ENCODE measurements at regions not wholly inside any gene's neighbourhood (a gene's known extent, or its start where the extent isn't known, plus 50 kb on each side); places are given as distances from the start of the nearest gene placed in this dataset.

DNA sequence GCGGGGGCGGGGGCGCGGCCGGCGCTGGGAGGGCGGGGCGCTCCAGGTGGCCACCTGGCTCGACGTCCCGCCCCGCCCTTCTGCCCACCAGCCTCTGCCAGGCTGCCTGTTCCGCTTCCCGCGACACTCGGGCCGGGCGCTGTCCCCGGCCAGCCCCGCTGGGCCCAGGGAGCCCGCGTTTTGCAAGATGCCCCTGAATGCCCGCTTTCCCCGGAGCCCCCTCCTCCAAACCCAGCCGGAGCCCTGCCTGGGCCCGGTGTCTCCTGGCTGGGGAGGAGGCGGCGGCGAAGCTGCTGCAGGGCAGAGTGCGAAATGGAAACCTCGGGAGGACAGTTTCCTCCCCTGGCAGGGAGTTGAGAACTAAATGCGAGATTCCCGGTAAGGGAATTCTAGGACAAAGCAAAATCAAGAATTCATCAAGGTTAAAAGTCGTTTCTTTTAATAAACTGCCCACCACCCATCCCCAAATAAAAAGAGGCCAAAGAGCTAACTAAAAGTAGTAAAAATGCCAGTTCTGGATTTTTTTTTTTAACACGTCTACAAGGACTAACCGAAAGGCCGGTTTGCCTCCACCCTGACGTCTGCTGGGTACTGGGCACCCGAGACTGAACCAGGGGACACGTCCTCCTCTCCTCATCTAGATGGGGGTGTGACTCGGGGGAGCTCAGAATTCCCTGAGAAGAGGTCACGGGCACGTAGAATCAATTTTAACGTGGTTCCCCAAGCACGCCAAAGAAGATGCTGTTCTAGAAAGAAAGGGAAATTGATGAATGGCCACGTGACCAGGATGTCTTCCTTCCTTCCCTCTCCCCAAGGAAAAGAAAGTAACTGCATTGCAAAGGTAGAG is 200.4 kb upstream of the NFE2L3 start:
- H3K27ac ChIP-seq: no peak overlapping the region
- H3K9me3 ChIP-seq (ENCODE audit: low read depth, low read length): no peaks in the 10 kb centered on the region
- DNase-seq (ENCODE audit: low read depth, low spot score): no peak
- no peaks in the 10 kb centered on the region for H3K36me3 ChIP-seq (ENCODE audit: insufficient read depth, low read length)
- H3K4me3 ChIP-seq: peak overlapping the region; percentile 77
- TF ChIP-seq EZH2 (IDR thresholded peaks at IDR 0.05): no peak
- no peak for TF ChIP-seq FOXP2 (optimal IDR thresholded peaks at IDR 0.05; ENCODE audit: control extremely low read depth, extremely low read length, insufficient read depth)
- TF ChIP-seq POLR2AphosphoS5 (IDR thresholded peaks at IDR 0.05; ENCODE audit: borderline replicate concordance, low read depth, low read length): no peak
- peak overlapping the region; percentile 63 for H3K9ac ChIP-seq (ENCODE audit: insufficient read length)

DNA sequence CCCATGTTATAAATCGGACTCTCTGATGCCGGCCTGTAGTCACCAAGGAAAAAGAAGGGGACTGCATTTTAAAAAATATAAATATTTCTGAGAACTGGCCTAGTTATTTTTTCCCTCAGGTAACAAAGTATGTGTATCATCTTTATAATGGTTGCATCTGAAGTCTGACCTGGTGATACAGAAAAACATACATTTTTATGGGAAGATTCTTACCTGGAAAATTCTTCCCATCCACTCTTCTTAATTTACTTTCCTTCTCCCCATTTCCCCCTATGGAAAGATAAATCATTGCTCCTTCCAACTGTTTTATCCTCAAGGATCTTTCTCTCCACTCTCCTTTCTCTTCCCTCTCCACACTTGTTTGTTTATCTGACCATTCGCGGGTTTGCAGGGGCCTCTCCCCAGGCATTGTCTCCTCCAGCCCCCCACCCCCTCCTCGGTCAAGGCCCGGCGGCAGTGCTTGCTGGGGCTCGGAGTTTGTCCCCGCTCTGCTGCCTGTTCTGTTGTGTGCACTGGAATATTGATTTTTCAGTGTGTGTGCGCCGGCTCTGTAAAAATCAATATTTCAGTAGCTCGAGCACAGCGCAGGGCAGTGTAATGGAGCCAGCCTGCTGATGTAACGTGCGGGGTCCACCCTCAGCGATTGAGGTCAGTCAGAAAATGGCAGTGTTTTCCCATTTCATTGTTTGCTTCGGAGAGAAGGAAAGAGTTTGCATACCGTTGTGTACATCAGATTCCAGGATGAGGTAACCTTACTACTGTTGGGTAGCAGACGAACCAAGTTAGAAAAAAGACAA is 199.5 kb upstream of the NFE2L3 start:
- Histone ChIP-seq H3K36me3 (ENCODE audit: insufficient read depth, low read length) (no peaks in the 10 kb centered on the region), H3K27ac (no peak overlapping the region), H3K9ac (ENCODE audit: insufficient read length) (no peak overlapping the region), H3K4me3 (no peak overlapping the region), H3K9me3 (ENCODE audit: low read depth, low read length) (no peaks in the 10 kb centered on the region)
- TF ChIP-seq EZH2 (IDR thresholded peaks at IDR 0.05): no peak
- TF ChIP-seq FOXP2 (optimal IDR thresholded peaks at IDR 0.05; ENCODE audit: control extremely low read depth, extremely low read length, insufficient read depth): no peak
- no peak for TF ChIP-seq POLR2AphosphoS5 (IDR thresholded peaks at IDR 0.05; ENCODE audit: borderline replicate concordance, low read depth, low read length)
- no peak for DNase-seq (ENCODE audit: low read depth, low spot score)

DNA sequence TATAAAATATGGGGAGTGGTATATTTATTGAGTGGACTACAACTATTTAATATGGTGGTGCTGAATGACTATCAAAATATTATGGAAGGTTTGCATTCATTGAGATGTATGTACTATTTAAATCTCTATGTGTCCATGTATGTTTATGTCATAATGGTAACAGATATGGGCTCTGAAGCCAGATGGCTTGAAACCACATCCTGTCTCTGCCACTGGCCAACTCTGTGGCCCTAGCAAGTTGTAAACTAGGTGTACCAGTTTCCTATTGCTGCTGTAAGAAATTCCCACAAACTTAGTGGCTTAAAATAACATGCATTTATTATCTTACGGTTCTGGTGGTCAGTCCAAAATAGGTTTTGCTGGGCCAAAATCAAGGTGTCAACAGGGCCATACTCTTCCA is 198.1 kb upstream of the NFE2L3 start:
- Histone ChIP-seq H3K4me3 (no peak overlapping the region), H3K27ac (no peak overlapping the region), H3K9me3 (ENCODE audit: low read depth, low read length) (no peaks in the 10 kb centered on the region), H3K36me3 (ENCODE audit: insufficient read depth, low read length) (no peaks in the 10 kb centered on the region), H3K9ac (ENCODE audit: insufficient read length) (no peak overlapping the region)
- DNase-seq (ENCODE audit: low read depth, low spot score): no peak
- TF ChIP-seq POLR2AphosphoS5 (IDR thresholded peaks at IDR 0.05; ENCODE audit: borderline replicate concordance, low read depth, low read length) (no peak), EZH2 (IDR thresholded peaks at IDR 0.05) (no peak), FOXP2 (optimal IDR thresholded peaks at IDR 0.05; ENCODE audit: control extremely low read depth, extremely low read length, insufficient read depth) (no peak)

DNA sequence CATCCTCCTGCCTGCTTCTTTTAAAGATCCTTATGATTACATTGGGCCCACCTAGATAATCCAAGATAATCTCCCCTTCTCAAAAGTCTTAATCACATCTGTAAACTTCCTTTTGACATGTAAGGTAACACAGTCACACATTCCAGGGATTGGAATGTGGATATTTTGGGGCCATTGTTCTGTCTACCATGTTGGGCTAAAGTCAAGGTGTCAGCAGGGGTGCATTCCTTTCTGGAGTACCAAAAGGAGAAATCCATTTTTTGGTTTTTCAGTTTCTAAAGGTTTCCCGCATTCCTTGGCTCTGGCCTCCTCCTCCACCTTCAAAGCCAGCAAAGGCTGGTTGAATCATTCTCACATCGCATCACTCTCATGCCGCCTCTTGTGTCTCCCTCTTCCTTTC is 197.6 kb upstream of the NFE2L3 start:
- no peak for DNase-seq (ENCODE audit: low read depth, low spot score)
- H3K27ac ChIP-seq: no peak overlapping the region
- no peak overlapping the region for H3K4me3 ChIP-seq
- H3K36me3 ChIP-seq (ENCODE audit: insufficient read depth, low read length): no peaks in the 10 kb centered on the region
- H3K9ac ChIP-seq (ENCODE audit: insufficient read length): no peak overlapping the region
- TF ChIP-seq FOXP2 (optimal IDR thresholded peaks at IDR 0.05; ENCODE audit: control extremely low read depth, extremely low read length, insufficient read depth): no peak
- no peaks in the 10 kb centered on the region for H3K9me3 ChIP-seq (ENCODE audit: low read depth, low read length)

DNA sequence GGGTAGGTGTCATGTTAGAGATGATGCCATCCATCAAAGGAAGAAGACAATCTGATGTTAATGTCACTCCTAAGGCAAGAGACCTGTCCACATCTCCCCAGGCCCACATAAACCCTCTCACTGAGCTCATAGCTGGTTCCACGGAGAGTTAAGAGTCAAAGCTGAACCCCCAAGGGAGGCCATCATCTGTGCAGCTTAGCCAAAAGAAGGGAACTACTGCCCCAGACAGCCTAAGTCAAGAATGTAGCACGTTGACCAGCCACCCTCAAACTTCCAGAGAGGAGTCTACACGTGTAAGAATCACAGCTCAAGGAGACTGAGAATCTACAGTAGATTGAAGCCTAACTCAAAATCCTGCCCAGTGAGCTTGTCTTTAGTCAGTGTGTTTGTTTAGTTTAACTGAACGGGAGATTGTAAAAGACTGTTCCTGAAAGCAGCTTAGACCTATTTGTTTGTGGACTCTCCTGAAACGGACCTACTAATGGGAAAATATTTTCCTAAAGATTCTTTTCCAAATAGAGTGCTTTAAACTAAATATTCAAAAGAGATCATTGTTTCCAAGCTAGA is 192.7 kb upstream of the NFE2L3 start:
- Histone ChIP-seq H3K9ac (ENCODE audit: insufficient read length) (no peak overlapping the region), H3K4me3 (no peak overlapping the region), H3K27ac (no peak overlapping the region), H3K9me3 (ENCODE audit: low read depth, low read length) (no peaks in the 10 kb centered on the region), H3K36me3 (ENCODE audit: insufficient read depth, low read length) (no peaks in the 10 kb centered on the region)
- TF ChIP-seq EZH2 (IDR thresholded peaks at IDR 0.05) (no peak), POLR2AphosphoS5 (IDR thresholded peaks at IDR 0.05; ENCODE audit: borderline replicate concordance, low read depth, low read length) (no peak), FOXP2 (optimal IDR thresholded peaks at IDR 0.05; ENCODE audit: control extremely low read depth, extremely low read length, insufficient read depth) (no peak)
- no peak for DNase-seq (ENCODE audit: low read depth, low spot score)

DNA sequence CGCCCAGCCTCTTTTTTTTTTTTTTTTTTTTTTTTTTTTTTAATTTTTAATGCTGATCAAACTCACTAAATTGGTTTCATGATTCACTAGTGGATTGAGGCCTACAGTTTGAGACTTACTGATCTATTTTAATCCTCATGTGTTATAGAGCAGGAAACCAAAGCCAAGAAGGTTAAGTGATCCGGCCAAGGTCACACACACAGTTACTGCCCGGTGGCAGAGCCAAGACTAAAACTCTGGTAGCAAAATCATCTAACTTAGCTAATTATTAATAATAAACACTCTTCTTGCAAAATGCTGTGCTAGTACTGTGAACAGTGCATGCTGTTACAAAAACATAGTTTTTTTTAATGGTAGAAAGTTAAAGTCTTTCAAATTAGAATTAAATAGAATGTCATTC is 188.3 kb upstream of the NFE2L3 start:
- H3K4me3 ChIP-seq: no peak overlapping the region
- H3K36me3 ChIP-seq (ENCODE audit: insufficient read depth, low read length): no peaks in the 10 kb centered on the region
- no peak overlapping the region for H3K9ac ChIP-seq (ENCODE audit: insufficient read length)
- no peaks in the 10 kb centered on the region for H3K9me3 ChIP-seq (ENCODE audit: low read depth, low read length)
- DNase-seq (ENCODE audit: low read depth, low spot score): no peak
- H3K27ac ChIP-seq: no peak overlapping the region
- no peak for TF ChIP-seq EZH2 (IDR thresholded peaks at IDR 0.05)
- TF ChIP-seq FOXP2 (optimal IDR thresholded peaks at IDR 0.05; ENCODE audit: control extremely low read depth, extremely low read length, insufficient read depth): no peak
- TF ChIP-seq POLR2AphosphoS5 (IDR thresholded peaks at IDR 0.05; ENCODE audit: borderline replicate concordance, low read depth, low read length): no peak

DNA sequence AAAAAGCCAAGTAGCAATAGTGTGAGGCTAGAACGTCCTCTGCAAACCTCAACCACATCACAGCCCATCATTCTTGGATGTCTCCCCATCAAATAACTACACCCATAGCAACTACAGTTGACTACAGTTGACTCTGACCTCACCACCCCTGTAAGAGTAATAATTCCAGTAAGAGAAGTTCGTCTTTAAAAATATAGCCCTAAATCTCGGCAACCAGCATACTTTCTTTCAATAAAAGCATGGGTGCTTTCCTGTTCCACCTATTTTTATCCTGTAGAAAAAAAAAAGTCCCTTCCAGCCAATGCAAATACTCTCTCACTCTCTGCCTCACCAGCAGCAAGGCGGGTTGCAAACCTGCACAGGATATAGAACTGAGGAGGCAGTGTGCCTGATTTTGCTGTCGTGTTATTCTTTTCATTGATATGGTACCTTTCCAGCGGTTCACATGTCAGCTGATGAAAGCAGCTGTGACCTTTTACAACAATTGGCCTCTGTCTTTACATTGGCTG is 187.5 kb upstream of the NFE2L3 start:
- no peak for DNase-seq (ENCODE audit: low read depth, low spot score)
- Histone ChIP-seq H3K9ac (ENCODE audit: insufficient read length) (no peak overlapping the region), H3K4me3 (no peak overlapping the region)

More for the DNA sequence above, 187.5 kb upstream of the NFE2L3 start:
- no peak overlapping the region for H3K27ac ChIP-seq
- no peaks in the 10 kb centered on the region for H3K9me3 ChIP-seq (ENCODE audit: low read depth, low read length)
- TF ChIP-seq EZH2 (IDR thresholded peaks at IDR 0.05): no peak
- no peak for TF ChIP-seq POLR2AphosphoS5 (IDR thresholded peaks at IDR 0.05; ENCODE audit: borderline replicate concordance, low read depth, low read length)
- TF ChIP-seq FOXP2 (optimal IDR thresholded peaks at IDR 0.05; ENCODE audit: control extremely low read depth, extremely low read length, insufficient read depth): no peak
- no peaks in the 10 kb centered on the region for H3K36me3 ChIP-seq (ENCODE audit: insufficient read depth, low read length)

All from SK-N-MC (cell line).